Left ventricle myocardium inferior (tissue), 1 donor: ENCODE measurements at regions not wholly inside any gene's neighbourhood (a gene's known extent, or its start where the extent isn't known, plus 50 kb on each side); places are given as distances from the start of the nearest gene placed in this dataset.

ENCODE experiments used
- DNase-seq: peaks from one replicate; pipeline ENCODE4 v3.0.0-alpha.2; 2020
- H3K27ac ChIP-seq: fragments of 200-600 bp; replicated peaks from 2 replicates; pipeline ENCODE4 v1.8.0; 2021
- H3K27me3 ChIP-seq: fragments of 200-600 bp; 2 replicates; pipeline ENCODE4 v1.8.0; 2021; ENCODE audit warnings: low read depth
- H3K36me3 ChIP-seq: fragments of 200-600 bp; 2 replicates; pipeline ENCODE4 v1.8.0; 2021
- H3K4me1 ChIP-seq: fragments of 200-600 bp; 2 replicates; pipeline ENCODE4 v1.8.0; 2021
- H3K4me3 ChIP-seq: fragments of 200-600 bp; 2 replicates; pipeline ENCODE4 v1.8.0; 2021; ENCODE audit warnings: mild to moderate bottlenecking, moderate library complexity
- H3K9me3 ChIP-seq: fragments of 200-600 bp; replicated peaks from 2 replicates; pipeline ENCODE4 v1.8.0; 2021
- intact Hi-C: fragments of 100-400 bp; cut with micrococcal nuclease; formaldehyde crosslinking; loops from one replicate; pipeline ENCODE4 v1.11.0; 2022
- TF ChIP-seq, protein P1 (sequence below): fragments of 200-600 bp; IDR thresholded peaks from 2 replicates; pipeline ENCODE4 v1.8.0; 2021; ENCODE audit warnings: antibody characterized with exemption, mild to moderate bottlenecking, borderline replicate concordance
- donor health status: DM: no; HTN: yes; CAD: no; lungs with severe emphysema.

- Histone ChIP-seq H3K4me1 (no peaks in the 10 kb centered on the region), H3K27ac (no peak overlapping the region), H3K9me3 (no peaks in the 10 kb centered on the region), H3K36me3 (no peaks in the 10 kb centered on the region), H3K27me3 (no peaks in the 10 kb centered on the region), H3K4me3 (no peak overlapping the region)
- TF ChIP-seq, protein P1, sequence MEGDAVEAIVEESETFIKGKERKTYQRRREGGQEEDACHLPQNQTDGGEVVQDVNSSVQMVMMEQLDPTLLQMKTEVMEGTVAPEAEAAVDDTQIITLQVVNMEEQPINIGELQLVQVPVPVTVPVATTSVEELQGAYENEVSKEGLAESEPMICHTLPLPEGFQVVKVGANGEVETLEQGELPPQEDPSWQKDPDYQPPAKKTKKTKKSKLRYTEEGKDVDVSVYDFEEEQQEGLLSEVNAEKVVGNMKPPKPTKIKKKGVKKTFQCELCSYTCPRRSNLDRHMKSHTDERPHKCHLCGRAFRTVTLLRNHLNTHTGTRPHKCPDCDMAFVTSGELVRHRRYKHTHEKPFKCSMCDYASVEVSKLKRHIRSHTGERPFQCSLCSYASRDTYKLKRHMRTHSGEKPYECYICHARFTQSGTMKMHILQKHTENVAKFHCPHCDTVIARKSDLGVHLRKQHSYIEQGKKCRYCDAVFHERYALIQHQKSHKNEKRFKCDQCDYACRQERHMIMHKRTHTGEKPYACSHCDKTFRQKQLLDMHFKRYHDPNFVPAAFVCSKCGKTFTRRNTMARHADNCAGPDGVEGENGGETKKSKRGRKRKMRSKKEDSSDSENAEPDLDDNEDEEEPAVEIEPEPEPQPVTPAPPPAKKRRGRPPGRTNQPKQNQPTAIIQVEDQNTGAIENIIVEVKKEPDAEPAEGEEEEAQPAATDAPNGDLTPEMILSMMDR: peak; percentile 40
- intact Hi-C loops: no loop called here
- DNase-seq: no peak
These were observed 528.7 kb upstream of the TSPY4 start for GRCh38 chrY:8808611-8809010.

GRCh38 chrY:8809076-8809475 is 528.2 kb upstream of the TSPY4 start:
- no peak for DNase-seq
- TF ChIP-seq, protein P1: no peak
- no peaks in the 10 kb centered on the region for H3K4me1 ChIP-seq
- no peak overlapping the region for H3K27ac ChIP-seq
- no peaks in the 10 kb centered on the region for H3K27me3 ChIP-seq
- intact Hi-C loops: no loop called here
- no peaks in the 10 kb centered on the region for H3K36me3 ChIP-seq
- H3K9me3 ChIP-seq: no peaks in the 10 kb centered on the region
- no peak overlapping the region for H3K4me3 ChIP-seq

DNA sequence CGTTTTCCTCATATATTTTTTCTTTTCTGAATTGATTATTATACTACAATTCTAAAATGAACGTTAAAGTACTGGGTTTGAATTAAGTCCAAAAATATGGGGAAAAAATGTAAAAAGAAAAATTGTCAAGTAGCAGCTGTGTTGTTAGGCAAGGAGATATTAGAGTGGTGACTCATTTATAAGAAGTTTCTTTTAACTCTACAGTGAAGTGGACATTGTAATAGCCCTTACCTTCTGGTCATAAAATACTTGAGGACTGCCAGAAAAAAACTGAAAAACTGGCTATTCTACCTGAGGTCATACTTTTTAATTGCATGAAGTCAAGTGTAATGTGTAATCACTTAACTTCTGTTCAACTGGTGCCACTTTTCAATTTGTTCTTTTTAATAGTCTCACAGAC is 523.1 kb upstream of the TSPY4 start:
- TF ChIP-seq, protein P1: no peak
- Histone ChIP-seq H3K4me3 (no peak overlapping the region), H3K27ac (no peak overlapping the region), H3K36me3 (no peaks in the 10 kb centered on the region), H3K9me3 (no peaks in the 10 kb centered on the region), H3K27me3 (no peaks in the 10 kb centered on the region), H3K4me1 (no peaks in the 10 kb centered on the region)
- intact Hi-C loops: no loop called here
- DNase-seq: no peak

DNA sequence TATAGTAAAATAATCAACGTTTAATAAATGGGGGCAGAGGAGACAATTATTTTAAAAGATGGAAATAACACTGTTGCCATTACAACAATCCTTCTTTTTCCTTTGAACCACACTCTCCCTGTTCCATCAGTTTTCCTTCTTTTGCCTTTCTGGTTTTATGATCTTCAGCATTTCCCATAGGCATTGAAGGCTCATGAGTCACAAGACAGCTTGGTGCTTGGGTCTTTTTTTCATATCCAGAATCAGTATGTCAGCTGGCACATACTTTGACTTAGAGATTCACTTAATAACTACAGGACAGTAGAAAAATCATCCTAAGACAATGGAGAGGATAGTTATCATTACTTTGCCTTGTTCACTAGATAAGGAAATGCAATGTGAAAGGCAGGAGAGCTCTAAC is 521.6 kb upstream of the TSPY4 start:
- Histone ChIP-seq H3K27me3 (no peaks in the 10 kb centered on the region), H3K36me3 (no peaks in the 10 kb centered on the region), H3K27ac (no peak overlapping the region), H3K4me1 (no peaks in the 10 kb centered on the region), H3K9me3 (no peaks in the 10 kb centered on the region), H3K4me3 (no peak overlapping the region)
- intact Hi-C loops: no loop called here
- DNase-seq: no peak
- TF ChIP-seq, protein P1: no peak

DNA sequence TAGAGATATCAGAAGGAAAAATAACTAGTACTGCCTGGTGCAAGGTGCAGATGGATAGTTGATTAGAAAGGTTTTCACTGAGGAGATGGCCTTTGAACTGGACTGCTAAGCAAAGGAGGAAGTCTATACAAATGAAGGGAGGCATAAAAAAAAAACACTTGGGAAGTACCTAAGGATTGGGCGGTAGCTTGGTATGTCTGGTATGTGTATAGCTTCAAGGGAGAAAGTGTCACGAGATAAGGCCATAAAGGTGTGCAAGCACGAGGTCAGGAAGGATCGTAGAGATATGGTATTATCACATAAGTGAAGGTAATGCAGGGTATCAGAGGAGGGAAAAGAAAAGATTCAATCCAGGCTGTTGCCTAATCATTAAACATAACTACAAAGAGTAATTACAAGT is 517.2 kb upstream of the TSPY4 start:
- no peak for DNase-seq
- Histone ChIP-seq H3K36me3 (no peaks in the 10 kb centered on the region), H3K4me1 (no peaks in the 10 kb centered on the region), H3K27ac (no peak overlapping the region), H3K4me3 (no peak overlapping the region), H3K9me3 (no peaks in the 10 kb centered on the region), H3K27me3 (no peaks in the 10 kb centered on the region)
- TF ChIP-seq, protein P1: no peak
- intact Hi-C loops: no loop called here

GRCh38 chrY:8821106-8821505 is 516.2 kb upstream of the TSPY4 start:
- Histone ChIP-seq H3K4me3 (no peak overlapping the region), H3K36me3 (no peaks in the 10 kb centered on the region), H3K27me3 (no peaks in the 10 kb centered on the region), H3K4me1 (no peaks in the 10 kb centered on the region), H3K9me3 (no peaks in the 10 kb centered on the region), H3K27ac (no peak overlapping the region)
- DNase-seq: no peak
- TF ChIP-seq, protein P1: no peak
- intact Hi-C loops: no loop called here
